Suppressor macrophage treated with lipopolysaccharide for 4 hours (primary cell): ENCODE measurements at regions not wholly inside any gene's neighbourhood (a gene's known extent, or its start where the extent isn't known, plus 50 kb on each side); places are given as distances from the start of the nearest gene placed in this dataset.
"Not testable (repeated sequence)": the region's sequence is repeated elsewhere in the genome, so short reads cannot be mapped to it uniquely, and the experiment has no call there.

ENCODE experiments used
- DNase-seq: peaks from one replicate; pipeline ENCODE4 v3.0.0-alpha.2; 2020

- no peak for DNase-seq
Observed at GRCh38 chr5:104903941-104904340, 1341.4 kb upstream of the NUDT12 start.

GRCh38 chr5:104891596-104891995 lies 1329.0 kb upstream of the NUDT12 start:
- no peak for DNase-seq

GRCh38 chr5:104890767-104891166 lies 1328.2 kb upstream of the NUDT12 start:
- no peak for DNase-seq

DNA sequence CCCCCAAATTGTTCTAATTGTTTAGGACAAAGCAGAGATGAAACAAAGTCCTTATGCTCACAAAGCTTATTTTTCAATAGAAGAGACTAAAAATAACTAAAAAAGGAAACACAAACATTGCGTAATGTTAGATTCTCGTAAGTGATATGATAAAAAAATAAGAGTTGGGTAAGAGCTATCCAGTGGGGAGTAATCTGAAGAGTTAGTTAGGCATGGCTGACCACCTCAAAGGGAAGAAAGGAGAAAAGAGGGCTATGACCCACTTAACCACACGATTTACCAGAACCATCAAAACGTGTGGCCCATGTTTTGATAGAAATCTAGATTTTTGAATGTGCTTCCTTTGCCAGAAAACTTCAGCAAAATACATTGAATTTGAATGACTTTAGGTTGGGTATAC lies 1296.8 kb upstream of the NUDT12 start:
- peak; percentile 25 for DNase-seq

- DNase-seq, result not testable (repeated sequence)
Observed at GRCh38 chr5:104852099-104852498, 1289.5 kb upstream of the NUDT12 start.

DNA sequence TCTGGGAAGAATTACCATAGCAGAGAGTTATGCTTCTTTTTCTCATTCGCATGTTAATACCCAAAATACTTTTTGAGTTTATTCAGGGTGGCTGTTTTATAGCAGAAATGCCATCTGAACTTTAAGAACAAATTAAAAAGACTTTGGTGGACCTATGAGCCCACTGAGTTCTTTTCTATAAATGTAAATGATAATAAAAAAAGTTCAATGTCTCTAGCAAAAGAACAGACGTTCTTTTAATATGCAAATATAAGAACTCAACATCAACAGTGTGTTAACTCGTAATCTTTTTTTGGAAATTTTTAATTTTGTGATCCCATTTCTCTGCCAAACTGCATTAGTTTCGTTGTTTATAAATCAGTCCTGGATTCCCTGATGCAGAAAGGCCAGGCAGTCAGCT lies 1283.0 kb upstream of the NUDT12 start:
- no peak for DNase-seq

DNA sequence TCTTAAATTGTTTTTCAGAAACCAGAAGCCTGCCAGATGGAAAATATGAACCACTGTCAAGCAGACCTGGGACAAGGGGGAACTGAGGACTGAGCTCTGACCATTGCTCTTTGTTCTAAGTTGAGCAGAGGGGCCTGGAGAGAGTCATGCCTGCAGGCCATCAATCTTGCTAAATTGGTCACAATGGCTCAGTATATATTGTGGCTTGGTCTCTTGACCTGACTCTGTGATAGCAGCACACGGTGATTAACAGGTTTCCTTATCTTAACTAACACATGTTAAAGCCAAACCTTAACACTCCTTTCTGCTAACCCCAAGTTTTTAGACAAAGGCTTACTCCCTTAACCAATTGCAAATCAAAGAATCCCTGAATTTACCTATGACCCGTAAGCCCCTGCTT lies 1281.2 kb upstream of the NUDT12 start:
- no peak for DNase-seq

GRCh38 chr5:104840284-104840683 lies 1277.7 kb upstream of the NUDT12 start:
- DNase-seq, result no peak

- DNase-seq, result not testable (repeated sequence)
Observed at GRCh38 chr5:104831515-104831914, 1268.9 kb upstream of the NUDT12 start.

- no peak for DNase-seq
Observed at GRCh38 chr5:104821606-104822005, 1259.0 kb upstream of the NUDT12 start.

- DNase-seq, result no peak
Observed at GRCh38 chr5:104817127-104817526, 1254.5 kb upstream of the NUDT12 start.

DNA sequence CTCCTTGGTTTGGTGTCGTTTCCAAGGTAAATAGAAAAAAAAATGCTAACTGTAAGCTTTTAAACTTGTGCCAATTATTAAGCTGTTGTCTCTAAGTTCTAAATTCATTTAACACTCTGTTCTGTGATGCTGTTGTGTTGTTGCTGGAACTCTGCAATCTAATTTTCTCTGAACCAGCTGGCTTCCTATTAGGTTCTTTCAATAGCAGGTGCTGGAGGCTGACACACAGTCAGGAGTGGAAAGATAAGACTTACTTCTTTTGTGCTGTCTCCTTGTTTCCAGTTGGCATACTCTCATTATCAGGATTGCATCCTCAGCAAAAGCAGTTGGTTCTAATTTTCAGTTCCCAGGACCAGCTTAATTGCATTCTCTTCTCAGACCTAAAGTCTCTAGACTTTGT lies 1252.6 kb upstream of the NUDT12 start:
- no peak for DNase-seq

DNA sequence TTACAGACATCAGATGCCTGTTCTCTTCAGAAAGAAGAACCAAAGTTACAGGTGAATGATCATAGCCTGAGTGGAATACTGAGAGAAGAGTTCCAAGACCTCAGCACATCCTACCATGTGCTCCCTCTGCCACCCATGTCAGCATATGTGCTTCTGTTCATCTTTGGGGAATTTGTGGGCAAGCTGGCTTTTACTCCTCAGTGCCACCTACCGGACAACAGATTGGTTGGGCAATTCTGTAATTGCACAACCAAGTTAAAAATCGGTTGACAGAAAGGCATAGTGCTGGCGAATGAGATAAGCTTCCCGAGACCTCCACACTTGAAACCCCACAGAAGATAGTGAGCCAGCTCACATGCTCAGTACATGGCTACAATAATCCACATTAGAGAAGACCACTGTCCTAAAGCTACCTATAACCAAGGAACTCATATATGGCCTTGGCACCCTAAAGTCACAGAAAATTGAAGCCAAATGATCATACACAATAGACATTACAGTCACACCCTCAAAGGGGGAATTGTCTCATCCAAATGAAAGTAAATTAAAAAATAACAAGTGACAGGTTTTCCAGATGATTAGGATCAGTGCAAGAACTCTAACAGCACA lies 1238.0 kb upstream of the NUDT12 start:
- DNase-seq, result no peak

DNA sequence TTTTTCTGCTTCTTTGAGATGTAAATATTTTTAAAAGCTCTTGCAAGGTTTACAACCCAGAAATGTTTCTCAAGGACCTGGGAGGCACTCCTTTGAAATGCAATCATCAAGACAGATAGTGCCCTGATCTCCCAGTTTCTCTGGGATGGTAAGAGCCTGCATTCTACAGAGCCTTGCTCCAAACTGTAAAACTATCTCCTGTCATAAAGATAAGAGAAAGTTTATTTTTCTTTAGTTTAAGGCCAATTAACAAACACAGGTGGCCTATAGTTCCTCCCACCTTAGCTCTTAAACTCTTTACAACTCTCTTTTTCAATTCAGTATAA lies 1231.1 kb upstream of the NUDT12 start:
- no peak for DNase-seq

- no peak for DNase-seq
Observed at GRCh38 chr5:104793031-104793754, 1230.6 kb upstream of the NUDT12 start.

- DNase-seq, result no peak
Observed at GRCh38 chr5:104789366-104789765, 1226.8 kb upstream of the NUDT12 start.

- no peak for DNase-seq
Observed at GRCh38 chr5:104785097-104785496, 1222.5 kb upstream of the NUDT12 start.

GRCh38 chr5:104774372-104774771 lies 1211.8 kb upstream of the NUDT12 start:
- DNase-seq, result no peak

DNA sequence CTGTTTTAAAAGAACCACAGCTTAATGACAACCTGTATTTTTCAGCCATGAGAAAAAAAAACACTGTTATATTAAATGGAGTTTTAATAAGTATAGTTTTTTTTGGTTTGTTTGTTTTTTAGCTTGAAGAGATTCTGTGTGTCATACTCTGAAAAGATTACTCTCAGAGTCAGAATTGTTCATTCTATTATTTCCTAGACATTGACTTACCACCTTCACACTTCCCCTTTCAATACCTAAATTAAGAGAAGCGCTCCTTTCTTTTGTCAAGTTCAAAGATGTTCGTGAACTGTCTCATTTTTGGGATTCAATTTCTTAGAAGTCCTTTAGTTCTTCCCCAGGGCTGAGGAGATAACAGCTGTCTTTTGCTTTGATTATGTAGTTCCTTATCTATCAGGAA lies 1201.6 kb upstream of the NUDT12 start:
- no peak for DNase-seq

DNA sequence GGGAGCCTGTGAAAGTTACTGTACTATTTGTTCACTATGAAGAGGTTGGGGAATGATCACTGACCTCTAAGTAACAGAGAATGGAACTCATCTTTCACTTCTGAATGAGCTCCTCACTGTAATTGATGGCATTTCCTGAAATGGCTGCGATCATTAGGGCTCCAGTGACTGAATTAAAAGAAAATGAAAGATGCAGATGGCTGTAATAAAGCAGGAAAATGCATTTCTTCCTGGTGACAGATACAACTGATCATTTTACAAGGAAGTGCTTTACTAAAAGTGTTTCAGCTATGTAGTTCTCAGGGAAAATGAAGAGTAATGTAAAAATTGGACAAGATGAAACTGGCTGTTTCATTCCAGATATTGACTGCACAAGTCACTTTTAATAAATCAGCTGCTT lies 1200.6 kb upstream of the NUDT12 start:
- no peak for DNase-seq

- DNase-seq, result no peak
Observed at GRCh38 chr5:104757915-104758314, 1195.3 kb upstream of the NUDT12 start.

GRCh38 chr5:104755806-104756205 lies 1193.2 kb upstream of the NUDT12 start:
- no peak for DNase-seq

DNA sequence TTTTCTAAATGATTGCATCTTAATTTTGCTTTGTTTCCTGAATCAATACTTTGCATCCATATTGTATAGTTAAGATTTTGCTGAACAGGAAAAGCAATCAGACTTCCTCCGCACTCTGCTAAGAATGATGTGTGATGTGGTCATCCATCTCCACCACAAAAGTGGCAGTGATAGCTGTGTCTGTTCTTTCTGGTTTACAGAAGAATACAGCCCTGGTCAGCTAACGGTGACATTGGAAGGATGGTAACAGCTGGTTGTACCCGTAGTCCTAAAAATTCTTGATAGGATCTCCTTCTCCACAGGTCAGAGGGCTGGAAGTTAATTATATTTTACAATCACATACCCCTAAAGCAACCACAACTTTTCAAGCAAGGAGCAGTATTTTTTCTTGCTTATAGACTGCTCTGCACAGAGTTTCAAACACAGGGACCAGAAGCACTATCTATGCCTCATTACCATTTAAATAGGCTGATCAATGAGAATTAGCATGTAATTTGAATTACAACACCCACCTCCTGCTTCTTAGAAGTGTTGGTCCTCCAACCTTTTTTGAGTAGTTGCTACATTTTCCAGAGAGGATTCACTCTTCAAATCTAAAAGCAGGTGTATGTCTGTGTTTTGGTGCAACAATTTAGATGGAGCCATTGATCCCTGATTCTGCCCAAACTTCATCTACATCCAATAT lies 1191.9 kb upstream of the NUDT12 start:
- DNase-seq, result no peak

- no peak for DNase-seq
Observed at GRCh38 chr5:104751969-104752368, 1189.4 kb upstream of the NUDT12 start.

GRCh38 chr5:104739905-104740304 lies 1177.3 kb upstream of the NUDT12 start:
- DNase-seq, result no peak
